ENCODE measurements at regions not wholly inside any gene's neighbourhood (a gene's known extent, or its start where the extent isn't known, plus 50 kb on each side); places are given as distances from the start of the nearest gene placed in this dataset.

DNA sequence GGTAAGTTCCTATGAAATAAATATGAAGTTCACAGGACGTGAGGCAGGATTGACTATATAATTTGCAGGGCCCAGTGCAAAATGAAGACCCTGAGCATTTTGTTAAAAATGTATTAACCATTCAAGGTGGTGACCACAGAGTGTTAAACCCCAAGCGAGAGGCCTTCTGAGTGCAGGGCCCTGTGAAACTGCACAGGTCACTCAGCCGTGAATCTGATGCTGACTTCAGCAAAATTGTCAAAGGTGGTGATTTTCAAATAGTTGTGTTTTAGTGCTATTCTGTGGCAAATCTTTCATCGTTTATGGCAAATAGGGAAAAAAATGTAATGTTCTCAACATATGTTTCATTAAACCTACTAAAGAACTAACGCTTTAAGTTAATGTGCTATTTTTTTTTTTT, 334.0 kb upstream of the NAV3 start:
- WGBS, 2 experiments (ENCODE audit: insufficient coverage in 1 of 2, insufficient read length in 1 of 2), result 84 to 95% methylated on average over 3 of the region's 5 CpGs
- TF ChIP-seq, protein P1, sequence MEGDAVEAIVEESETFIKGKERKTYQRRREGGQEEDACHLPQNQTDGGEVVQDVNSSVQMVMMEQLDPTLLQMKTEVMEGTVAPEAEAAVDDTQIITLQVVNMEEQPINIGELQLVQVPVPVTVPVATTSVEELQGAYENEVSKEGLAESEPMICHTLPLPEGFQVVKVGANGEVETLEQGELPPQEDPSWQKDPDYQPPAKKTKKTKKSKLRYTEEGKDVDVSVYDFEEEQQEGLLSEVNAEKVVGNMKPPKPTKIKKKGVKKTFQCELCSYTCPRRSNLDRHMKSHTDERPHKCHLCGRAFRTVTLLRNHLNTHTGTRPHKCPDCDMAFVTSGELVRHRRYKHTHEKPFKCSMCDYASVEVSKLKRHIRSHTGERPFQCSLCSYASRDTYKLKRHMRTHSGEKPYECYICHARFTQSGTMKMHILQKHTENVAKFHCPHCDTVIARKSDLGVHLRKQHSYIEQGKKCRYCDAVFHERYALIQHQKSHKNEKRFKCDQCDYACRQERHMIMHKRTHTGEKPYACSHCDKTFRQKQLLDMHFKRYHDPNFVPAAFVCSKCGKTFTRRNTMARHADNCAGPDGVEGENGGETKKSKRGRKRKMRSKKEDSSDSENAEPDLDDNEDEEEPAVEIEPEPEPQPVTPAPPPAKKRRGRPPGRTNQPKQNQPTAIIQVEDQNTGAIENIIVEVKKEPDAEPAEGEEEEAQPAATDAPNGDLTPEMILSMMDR (conservative IDR thresholded peaks at IDR 0.05), result no peak
- H3K27ac ChIP-seq (ENCODE audit: low read depth, low read length), result no peak overlapping the region
- Mint-ChIP-seq H3K36me3 (ENCODE audit: low read depth) (no peaks in the 10 kb centered on the region), H3K4me3 (no peak overlapping the region), H3K4me1 (peaks cover 3% of the 10 kb centered on the region), H3K9me3 (no peaks in the 10 kb centered on the region), H3K27ac (no peak overlapping the region), H3K27me3 (ENCODE audit: insufficient read depth) (peaks cover 6% of the 10 kb centered on the region)
- no peaks in the 10 kb centered on the region for H3K9me3 ChIP-seq (ENCODE audit: control insufficient read depth, low read length)
- no peaks in the 10 kb centered on the region for H3K4me1 ChIP-seq (ENCODE audit: control insufficient read depth, insufficient read depth, low read length)
- H3K27me3 ChIP-seq (ENCODE audit: control insufficient read depth, insufficient read depth, low read length, poor library complexity, severe bottlenecking), result peaks cover 15% of the 10 kb centered on the region
- no peak overlapping the region for H3K9ac ChIP-seq (ENCODE audit: extremely low read depth, low read length, poor library complexity, severe bottlenecking)
- H3K36me3 ChIP-seq (ENCODE audit: control insufficient read depth, insufficient read depth, low read length), result no peaks in the 10 kb centered on the region
- no peak overlapping the region for H3K4me3 ChIP-seq (ENCODE audit: low read length)
- no peak for DNase-seq

DNA sequence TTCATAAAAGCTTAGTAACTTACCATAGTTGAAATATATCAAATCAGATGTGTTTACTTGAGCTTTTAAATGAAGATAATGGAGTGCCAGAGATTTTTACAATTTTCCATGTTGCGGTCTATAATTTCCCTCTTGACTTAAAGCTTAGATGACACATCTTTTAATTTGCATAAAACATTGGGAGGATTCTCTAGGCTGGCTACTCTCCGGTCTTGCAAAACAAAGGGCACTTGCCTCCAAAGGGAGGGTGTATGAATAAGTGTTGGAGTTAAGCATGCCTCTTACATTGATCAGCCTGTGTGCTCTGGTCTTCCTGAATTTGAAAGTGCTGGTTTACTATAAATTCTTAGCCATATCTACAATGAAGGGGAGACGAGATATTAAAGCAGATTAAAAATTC, 336.4 kb upstream of the NAV3 start:
- no peak for DNase-seq
- Mint-ChIP-seq H3K9me3 (peaks cover 6% of the 10 kb centered on the region), H3K27me3 (ENCODE audit: insufficient read depth) (peaks cover 19% of the 10 kb centered on the region), H3K27ac (no peak overlapping the region), H3K4me3 (no peak overlapping the region), H3K4me1 (peaks cover 3% of the 10 kb centered on the region), H3K36me3 (ENCODE audit: low read depth) (no peaks in the 10 kb centered on the region)
- H3K36me3 ChIP-seq (ENCODE audit: control insufficient read depth, insufficient read depth, low read length), result no peaks in the 10 kb centered on the region
- H3K9ac ChIP-seq (ENCODE audit: extremely low read depth, low read length, poor library complexity, severe bottlenecking), result no peak overlapping the region
- H3K9me3 ChIP-seq (ENCODE audit: control insufficient read depth, low read length), result peaks cover 6% of the 10 kb centered on the region
- H3K27me3 ChIP-seq (ENCODE audit: control insufficient read depth, insufficient read depth, low read length, poor library complexity, severe bottlenecking), result peaks cover 34% of the 10 kb centered on the region
- TF ChIP-seq, protein P1 (conservative IDR thresholded peaks at IDR 0.05), result no peak
- H3K4me1 ChIP-seq (ENCODE audit: control insufficient read depth, insufficient read depth, low read length), result no peaks in the 10 kb centered on the region
- no peak overlapping the region for H3K27ac ChIP-seq (ENCODE audit: low read depth, low read length)
- no peak overlapping the region for H3K4me3 ChIP-seq (ENCODE audit: low read length)
- 89% methylated on average over 3 of the region's 3 CpGs; no CpG with 5 or more reads in 1 of the 2 experiments for WGBS, 2 experiments (ENCODE audit: insufficient coverage in 1 of 2, insufficient read length in 1 of 2)

DNA sequence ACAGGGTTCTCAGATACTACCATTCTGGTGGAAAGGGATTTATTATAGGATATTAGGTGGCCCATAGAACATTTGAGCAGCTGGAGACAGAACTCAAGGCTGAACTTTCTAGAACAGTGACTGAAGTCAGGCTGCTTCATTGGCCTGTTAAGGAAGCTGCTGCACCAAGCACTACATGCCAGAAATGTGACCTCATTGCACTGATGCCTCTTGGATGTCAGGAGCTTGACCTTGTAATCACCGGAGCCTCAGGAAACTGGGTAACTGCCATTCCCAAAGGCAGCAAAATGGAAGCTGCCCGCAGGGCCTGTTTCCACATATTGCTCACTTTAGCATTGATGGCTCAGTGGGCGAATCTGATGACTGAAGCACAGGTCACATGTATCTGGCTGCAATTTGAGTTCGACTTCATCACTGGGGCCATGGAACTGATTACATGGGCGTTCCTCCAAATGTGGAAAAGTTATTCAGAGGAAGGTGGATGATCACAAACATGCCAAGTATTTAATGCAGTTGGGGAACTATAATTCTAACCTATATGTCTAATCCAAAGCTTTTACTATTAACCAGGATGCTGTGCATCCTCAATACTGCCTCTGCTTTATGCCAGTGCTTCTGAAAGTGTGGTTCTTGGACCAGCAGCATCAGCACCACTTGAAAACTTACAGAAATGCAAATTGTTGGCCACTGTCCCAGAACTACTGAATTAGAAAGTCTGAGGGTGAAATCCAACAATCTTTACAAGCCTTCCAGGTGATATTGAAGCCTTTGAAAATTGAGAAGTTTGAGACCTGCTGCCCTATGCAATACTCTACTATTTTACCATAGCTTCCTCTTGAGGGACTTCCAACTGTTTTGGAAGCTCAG, 337.2 kb upstream of the NAV3 start:
- no peak overlapping the region for H3K9ac ChIP-seq (ENCODE audit: extremely low read depth, low read length, poor library complexity, severe bottlenecking)
- peaks cover 6% of the 10 kb centered on the region for H3K9me3 ChIP-seq (ENCODE audit: control insufficient read depth, low read length)
- DNase-seq, result no peak
- Mint-ChIP-seq H3K36me3 (ENCODE audit: low read depth) (no peaks in the 10 kb centered on the region), H3K27ac (no peak overlapping the region), H3K9me3 (peaks cover 6% of the 10 kb centered on the region), H3K27me3 (ENCODE audit: insufficient read depth) (peaks cover 24% of the 10 kb centered on the region), H3K4me1 (peaks cover 3% of the 10 kb centered on the region), H3K4me3 (no peak overlapping the region)
- H3K4me1 ChIP-seq (ENCODE audit: control insufficient read depth, insufficient read depth, low read length), result no peaks in the 10 kb centered on the region
- H3K27me3 ChIP-seq (ENCODE audit: control insufficient read depth, insufficient read depth, low read length, poor library complexity, severe bottlenecking), result peaks cover 42% of the 10 kb centered on the region
- H3K36me3 ChIP-seq (ENCODE audit: control insufficient read depth, insufficient read depth, low read length), result no peaks in the 10 kb centered on the region
- no peak overlapping the region for H3K27ac ChIP-seq (ENCODE audit: low read depth, low read length)
- 92 to 96% methylated on average over 5 of the region's 5 CpGs for WGBS, 2 experiments (ENCODE audit: insufficient coverage in 1 of 2, insufficient read length in 1 of 2)
- TF ChIP-seq, protein P1 (conservative IDR thresholded peaks at IDR 0.05), result no peak
- H3K4me3 ChIP-seq (ENCODE audit: low read length), result no peak overlapping the region
